Stimulated activated CD4-positive, alpha-beta T cell treated with anti-CD3 and anti-CD28 coated beads, Interleukin-2, amount 100 ng/mL, for 48 hours (primary cell): ENCODE measurements at regions not wholly inside any gene's neighbourhood (a gene's known extent, or its start where the extent isn't known, plus 50 kb on each side); places are given as distances from the start of the nearest gene placed in this dataset.
"Not testable (repeated sequence)": the region's sequence is repeated elsewhere in the genome, so short reads cannot be mapped to it uniquely, and the experiment has no call there.

ENCODE experiments used
- DNase-seq, 2 donors: peaks; one replicate each; pipeline ENCODE4 v3.0.0-alpha.2; 2020

DNA sequence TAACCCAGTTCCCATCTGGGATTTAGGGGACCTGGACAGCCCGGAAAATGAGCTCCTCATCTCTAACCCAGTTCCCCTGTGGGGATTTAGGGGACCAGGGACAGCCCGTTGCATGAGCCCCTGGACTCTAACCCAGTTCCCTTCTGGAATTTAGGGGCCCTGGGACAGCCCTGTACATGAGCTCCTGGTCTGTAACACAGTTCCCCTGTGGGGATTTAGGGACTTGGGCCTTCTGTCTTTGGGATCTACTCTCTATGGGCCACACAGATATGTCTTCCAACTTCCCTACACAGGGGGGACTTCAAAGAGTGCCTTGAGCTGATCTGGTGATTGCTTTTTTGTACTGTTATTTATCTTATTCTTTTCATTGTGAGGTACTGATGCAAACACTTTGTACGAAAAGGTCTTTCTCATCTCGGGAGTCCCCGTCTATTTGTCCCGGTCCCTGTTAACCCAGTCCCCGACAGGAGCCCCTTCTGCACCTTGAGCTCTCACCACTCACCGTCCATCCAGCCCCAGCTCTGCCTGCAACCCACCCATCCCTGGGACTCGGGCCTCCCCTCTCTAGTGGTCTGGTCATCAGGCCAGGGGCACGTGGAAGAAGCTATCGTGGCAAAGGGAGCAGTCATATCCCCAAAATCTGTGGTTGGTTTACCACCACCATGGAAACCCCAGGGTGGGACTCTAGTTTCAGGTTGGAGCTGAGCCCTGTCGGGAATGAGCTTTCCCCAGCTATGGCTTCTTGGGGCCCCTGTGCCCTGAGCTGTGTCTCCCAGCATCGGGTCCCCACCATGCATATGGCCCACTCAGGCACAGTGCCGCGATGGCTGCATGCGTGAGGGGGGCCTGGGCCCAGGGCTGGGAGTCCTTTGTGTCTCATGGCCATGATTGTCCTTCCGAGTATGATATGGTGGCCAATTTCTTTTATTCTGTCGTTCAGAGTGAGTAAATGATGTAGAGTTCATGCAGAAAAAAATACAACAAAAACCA, 270.4 kb upstream of the PLCXD1 start:
- DNase-seq: not testable (repeated sequence)

DNA sequence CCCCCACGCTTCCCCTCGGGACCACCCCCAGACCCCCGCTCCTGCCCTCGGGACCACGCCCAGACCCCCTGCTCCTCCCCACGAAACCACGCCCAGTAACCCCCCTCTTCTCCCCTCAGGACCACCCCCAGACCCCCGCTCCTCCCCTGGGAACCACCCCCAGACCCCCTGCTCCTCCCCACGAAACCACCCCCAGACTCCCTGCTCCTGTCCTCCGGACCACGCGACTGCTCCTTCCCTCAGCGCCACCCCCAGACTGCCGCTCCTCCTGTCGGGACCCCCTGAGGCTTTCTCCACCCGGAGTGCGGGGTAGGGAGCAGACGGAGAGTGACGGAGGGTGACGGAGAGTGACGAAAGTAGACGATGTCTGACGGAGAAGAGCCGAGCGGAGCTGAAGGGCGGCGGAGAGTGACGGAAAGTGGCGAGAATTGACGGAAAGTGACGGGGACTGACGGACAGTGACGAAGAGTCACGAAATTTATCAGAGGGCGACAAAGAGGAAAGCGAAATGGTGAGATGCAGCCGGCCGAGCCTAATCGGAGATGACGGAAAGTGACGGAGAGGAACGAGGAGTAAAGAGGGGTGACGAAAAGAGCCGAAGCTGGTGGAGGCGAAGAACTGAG, 267.2 kb upstream of the PLCXD1 start:
- not testable (repeated sequence) for DNase-seq

DNA sequence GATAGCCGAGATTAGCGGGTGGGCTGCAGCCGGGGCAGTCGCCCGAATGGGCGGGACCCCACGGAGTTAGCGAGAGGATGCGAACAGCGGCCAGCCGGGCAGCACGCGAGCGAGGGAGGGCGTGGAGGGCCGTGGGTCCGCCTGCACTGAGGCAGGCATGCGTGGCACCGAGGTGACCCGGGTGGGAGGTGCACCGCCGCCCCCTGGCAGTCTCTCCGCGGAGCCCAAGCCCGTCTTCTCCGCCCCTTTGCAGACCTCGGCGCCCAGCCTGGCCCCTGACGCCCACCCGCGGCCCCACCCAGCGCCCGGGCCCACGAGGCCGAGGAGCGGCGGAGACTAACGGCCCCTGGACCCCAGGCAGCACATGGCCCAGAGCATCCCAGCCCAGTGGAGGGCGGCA, 266.7 kb upstream of the PLCXD1 start:
- DNase-seq: not testable (repeated sequence)

DNA sequence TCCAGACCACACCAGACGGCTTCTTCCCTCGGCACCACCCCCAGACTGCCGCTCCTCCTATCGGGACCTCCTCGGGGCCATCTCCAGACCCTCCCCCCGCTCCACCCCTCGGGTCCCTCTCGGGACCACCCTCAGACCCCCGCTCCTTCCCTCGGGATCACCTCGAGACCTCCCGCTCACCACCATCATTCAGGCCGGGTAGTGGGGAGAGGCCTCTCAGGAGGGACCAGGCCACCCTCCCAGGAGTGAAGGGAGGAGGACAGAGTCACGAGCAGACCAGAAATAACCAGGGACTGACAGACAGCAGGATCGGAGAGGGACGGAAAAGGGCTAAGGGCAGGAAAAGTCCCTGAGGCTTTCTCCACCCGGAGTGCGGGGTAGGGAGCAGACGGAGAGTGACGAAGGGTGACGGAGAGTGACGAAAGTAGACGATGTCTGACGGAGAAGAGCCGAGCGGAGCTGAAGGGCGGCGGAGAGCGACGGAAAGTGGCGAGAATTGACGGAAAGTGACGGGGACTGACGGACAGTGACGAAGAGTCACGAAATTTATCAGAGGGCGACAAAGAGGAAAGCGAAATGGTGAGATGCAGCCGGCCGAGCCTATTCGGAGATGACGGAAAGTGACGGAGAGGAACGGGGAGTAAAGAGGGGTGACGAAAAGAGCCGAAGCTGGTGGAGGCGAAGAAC, 262.3 kb upstream of the PLCXD1 start:
- peak in 1 of 2 donors; percentile 32 for DNase-seq

DNA sequence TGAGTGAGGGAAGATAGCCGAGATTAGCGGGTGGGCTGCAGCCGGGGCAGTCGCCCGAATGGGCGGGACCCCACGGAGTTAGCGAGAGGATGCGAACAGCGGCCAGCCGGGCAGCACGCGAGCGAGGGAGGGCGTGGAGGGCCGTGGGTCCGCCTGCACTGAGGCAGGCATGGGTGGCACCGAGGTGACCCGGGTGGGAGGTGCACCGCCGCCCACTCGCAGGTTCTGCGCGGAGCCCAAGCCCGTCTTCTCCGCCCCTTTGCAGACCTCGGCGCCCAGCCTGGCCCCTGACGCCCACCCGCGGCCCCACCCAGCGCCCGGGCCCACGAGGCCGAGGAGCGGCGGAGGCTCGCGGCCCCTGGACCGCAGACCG, 261.7 kb upstream of the PLCXD1 start:
- DNase-seq: not testable (repeated sequence)

DNA sequence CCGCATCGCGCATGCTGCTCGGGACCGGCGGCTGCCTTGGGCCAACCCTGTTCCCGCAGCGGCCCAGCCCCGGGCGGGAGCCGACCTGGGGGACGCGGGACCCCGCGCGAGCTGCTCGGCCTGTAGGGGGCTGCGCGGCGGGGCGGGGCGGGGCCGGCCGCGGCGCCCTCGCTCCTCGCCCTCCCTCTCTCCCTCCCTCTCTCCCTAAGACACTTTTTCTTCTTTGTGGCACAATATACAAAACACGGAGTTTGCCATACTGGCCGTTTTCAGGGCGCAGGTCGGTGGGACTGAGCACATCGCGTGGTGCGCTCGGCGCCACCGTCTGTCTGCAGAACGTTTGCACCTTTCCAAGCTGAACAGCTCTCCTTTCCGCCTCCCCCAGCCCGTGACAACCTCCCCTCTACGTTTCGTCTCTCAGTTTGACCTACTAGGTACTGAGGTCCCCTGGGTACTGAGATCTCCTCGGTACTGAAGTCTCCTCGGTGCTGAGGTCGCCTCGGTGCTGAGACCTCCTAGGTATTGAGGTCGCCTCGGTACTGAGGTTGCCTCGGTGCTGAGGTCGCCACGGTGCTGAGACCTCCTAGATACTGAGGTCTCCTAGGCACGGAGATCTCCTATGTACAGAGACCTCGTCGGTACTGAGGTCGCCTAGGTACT, 261.1 kb upstream of the PLCXD1 start:
- DNase-seq: no peak

DNA sequence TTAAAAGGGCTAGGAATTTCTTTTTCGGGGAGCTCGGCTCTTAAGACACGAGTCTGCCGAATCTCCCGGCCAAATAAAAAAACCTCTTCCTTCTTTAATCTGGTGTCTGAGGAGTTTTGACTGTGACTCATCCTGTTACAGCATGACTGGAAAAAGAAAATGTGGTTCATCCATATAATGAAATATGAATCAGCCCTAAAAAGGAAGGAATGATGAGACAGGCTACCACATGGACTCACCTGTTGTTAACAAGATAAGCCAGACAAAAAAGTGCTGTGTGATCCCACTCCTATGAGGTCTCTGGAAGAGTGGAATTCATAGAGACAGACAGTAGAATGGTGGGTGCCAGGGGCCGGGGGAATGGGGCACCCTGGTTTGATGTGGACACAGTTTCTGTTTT, 257.0 kb upstream of the PLCXD1 start:
- DNase-seq: not testable (repeated sequence)
